ENCODE measurements at regions not wholly inside any gene's neighbourhood (a gene's known extent, or its start where the extent isn't known, plus 50 kb on each side); places are given as distances from the start of the nearest gene placed in this dataset.

DNA sequence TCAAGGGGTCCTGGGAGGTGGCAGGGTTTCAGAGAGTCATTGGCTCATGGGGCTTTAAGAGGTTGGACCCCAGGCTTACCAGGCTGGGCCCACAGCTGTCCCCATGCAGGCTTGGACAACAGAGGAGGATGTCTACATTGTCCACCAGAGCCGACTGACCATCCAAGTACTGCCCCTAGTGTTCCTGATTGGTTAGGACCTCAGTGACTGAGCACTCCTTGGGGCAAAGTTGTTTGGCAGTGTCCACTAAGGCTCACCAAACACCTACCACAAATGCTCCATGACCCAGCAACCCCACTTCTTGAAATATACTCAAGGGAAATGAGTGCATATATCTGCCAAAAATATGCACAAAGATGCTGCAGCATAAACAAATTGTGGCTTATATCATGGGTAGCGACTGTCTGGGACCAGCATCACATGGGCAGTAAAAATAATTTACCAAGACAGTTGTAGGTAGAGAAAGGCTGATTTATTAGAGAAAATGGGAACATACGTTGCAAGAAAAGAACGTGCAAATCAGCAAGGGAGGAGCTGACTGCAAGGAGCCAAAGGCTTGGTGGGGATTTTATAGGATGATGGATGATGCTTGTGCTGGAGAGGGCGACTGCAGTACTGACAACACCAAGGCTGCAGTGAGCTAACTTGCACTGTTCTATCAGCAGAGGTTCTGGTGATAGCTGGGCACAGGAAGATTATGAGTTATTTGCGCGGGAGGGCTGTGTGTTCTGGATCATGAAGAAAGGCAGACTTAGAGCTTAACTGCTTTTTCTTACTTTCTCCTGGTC, 265.2 kb downstream of the GADD45G start:
- TF ChIP-seq, protein P1, sequence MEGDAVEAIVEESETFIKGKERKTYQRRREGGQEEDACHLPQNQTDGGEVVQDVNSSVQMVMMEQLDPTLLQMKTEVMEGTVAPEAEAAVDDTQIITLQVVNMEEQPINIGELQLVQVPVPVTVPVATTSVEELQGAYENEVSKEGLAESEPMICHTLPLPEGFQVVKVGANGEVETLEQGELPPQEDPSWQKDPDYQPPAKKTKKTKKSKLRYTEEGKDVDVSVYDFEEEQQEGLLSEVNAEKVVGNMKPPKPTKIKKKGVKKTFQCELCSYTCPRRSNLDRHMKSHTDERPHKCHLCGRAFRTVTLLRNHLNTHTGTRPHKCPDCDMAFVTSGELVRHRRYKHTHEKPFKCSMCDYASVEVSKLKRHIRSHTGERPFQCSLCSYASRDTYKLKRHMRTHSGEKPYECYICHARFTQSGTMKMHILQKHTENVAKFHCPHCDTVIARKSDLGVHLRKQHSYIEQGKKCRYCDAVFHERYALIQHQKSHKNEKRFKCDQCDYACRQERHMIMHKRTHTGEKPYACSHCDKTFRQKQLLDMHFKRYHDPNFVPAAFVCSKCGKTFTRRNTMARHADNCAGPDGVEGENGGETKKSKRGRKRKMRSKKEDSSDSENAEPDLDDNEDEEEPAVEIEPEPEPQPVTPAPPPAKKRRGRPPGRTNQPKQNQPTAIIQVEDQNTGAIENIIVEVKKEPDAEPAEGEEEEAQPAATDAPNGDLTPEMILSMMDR (IDR thresholded peaks at IDR 0.05; ENCODE audit: control extremely low read depth in 1 of 3, insufficient read depth in 1 of 3, low read depth in 1 of 3, low read length in 3 of 3): peak in 2 of 3 experiments; percentile 5 to 28; a peak in 2 of 4 replicates
- TF ChIP-seq FOSL1 (IDR thresholded peaks at IDR 0.05; ENCODE audit: insufficient read depth, low read depth, low read length) (no peak), CEBPB (IDR thresholded peaks at IDR 0.05; ENCODE audit: low read depth, low read length) (no peak), NRF1 (IDR thresholded peaks at IDR 0.05; ENCODE audit: low read depth, low read length) (no peak), SRF (IDR thresholded peaks at IDR 0.05; ENCODE audit: low read depth, low read length) (no peak), TAF1 (IDR thresholded peaks at IDR 0.05; ENCODE audit: low read depth, low read length) (no peak), POLR2AphosphoS5 (IDR thresholded peaks at IDR 0.05; ENCODE audit: low read depth, low read length) (no peak), CHD2 (IDR thresholded peaks at IDR 0.05; ENCODE audit: low read length) (no peak)

Data from H1 (cell line).